Endothelial cell of umbilical vein (primary cell): ENCODE measurements at regions not wholly inside any gene's neighbourhood (a gene's known extent, or its start where the extent isn't known, plus 50 kb on each side); places are given as distances from the start of the nearest gene placed in this dataset.

ENCODE experiments used
- EZH2 ChIP-seq: IDR thresholded peaks from 2 replicates; pipeline ENCODE4 v1.6.1; 2012; ENCODE audit warnings: borderline replicate concordance, low read depth, mild to moderate bottlenecking, moderate library complexity, low read length, inconsistent platforms; ENCODE audit not compliant: severe bottlenecking
- FOS ChIP-seq: IDR thresholded peaks from 2 replicates; pipeline ENCODE4 v1.6.1; 2011; ENCODE audit warnings: mild to moderate bottlenecking, low read length, moderate library complexity, borderline replicate concordance; ENCODE audit not compliant: insufficient read depth
- GATA2 ChIP-seq: IDR thresholded peaks from 2 replicates; pipeline ENCODE4 v1.7.0; 2011; ENCODE audit warnings: low read depth, mild to moderate bottlenecking, moderate library complexity, mixed read lengths, low read length; ENCODE audit not compliant: insufficient read length, insufficient read depth
- MYC ChIP-seq: IDR thresholded peaks from one replicate; pipeline ENCODE4 v1.6.1; 2011; ENCODE audit warnings: mild to moderate bottlenecking, low read depth, low read length
- POLR2A ChIP-seq: IDR thresholded peaks from 2 replicates; pipeline ENCODE4 v1.6.1; 2012; ENCODE audit warnings: low read depth, mild to moderate bottlenecking, control low read depth, low read length
- POLR2AphosphoS5 ChIP-seq: IDR thresholded peaks from 2 replicates; pipeline ENCODE4 v1.6.1; 2012; ENCODE audit warnings: low read depth, mild to moderate bottlenecking, control low read depth, low read length, moderate library complexity; ENCODE audit not compliant: insufficient read depth
- TF ChIP-seq, protein P1 (sequence below), 2 donors: IDR thresholded peaks; 1 replicate in 1 of 2; 2 replicates in 1 of 2; pipeline ENCODE4 v1.5.1; 2011; ENCODE audit warnings: low read length in 2 of 2, mild to moderate bottlenecking in 2 of 2, moderate library complexity in 2 of 2, control low read depth in 1 of 2, inconsistent platforms in 1 of 2, low read depth in 1 of 2; ENCODE audit not compliant: insufficient read depth in 1 of 2; ENCODE audit errors: extremely low read depth in 1 of 2

DNA sequence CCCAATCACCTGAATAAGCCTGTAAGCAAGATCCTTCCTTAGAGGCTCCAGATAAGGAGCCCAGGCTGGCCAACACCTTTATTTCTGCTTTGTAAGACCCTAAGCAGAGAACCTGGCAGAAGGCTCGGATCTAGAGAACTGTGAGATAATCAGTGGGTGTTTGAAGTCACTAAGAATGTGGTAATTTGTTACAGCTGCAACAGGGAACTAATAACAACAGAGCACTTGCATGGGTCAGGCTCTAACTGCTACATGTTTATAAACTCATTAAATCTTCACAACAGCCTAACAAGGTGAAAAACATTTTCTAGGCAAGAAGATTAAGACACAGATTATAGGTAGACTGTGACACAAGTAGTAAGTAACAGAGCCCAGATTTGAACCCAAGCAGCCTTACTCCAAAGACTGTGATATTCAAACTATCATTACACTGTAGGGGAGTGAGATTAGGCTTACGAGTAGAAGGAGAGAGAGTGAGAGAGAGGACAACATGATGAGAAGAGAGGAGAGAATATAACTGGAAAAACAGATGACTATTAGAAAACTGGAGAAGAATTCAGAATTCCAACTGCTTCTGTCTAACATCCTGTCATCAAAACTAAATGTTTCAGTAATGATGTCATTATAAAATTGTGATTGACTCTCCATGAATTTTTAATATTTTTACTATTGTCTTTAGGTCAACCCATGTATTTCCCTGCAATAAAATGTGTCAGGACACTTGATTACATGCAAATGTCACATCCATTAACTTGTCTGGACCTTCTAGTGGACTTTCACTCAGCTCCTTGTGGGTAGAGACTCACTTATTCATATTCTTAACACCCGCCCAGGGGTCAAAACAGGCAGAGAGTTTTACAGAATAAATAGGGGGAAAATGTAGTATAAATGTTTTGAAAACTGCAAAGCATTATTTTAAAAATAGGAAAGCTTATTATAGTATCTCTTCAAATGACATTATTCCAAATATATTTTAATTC, 290.9 kb upstream of the RGMB start:
- TF ChIP-seq POLR2A (no peak), MYC (no peak), POLR2AphosphoS5 (no peak), GATA2 (no peak), EZH2 (no peak), FOS (no peak)
- TF ChIP-seq, protein P1, sequence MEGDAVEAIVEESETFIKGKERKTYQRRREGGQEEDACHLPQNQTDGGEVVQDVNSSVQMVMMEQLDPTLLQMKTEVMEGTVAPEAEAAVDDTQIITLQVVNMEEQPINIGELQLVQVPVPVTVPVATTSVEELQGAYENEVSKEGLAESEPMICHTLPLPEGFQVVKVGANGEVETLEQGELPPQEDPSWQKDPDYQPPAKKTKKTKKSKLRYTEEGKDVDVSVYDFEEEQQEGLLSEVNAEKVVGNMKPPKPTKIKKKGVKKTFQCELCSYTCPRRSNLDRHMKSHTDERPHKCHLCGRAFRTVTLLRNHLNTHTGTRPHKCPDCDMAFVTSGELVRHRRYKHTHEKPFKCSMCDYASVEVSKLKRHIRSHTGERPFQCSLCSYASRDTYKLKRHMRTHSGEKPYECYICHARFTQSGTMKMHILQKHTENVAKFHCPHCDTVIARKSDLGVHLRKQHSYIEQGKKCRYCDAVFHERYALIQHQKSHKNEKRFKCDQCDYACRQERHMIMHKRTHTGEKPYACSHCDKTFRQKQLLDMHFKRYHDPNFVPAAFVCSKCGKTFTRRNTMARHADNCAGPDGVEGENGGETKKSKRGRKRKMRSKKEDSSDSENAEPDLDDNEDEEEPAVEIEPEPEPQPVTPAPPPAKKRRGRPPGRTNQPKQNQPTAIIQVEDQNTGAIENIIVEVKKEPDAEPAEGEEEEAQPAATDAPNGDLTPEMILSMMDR (IDR thresholded peaks at IDR 0.05; ENCODE audit: extremely low read depth in 1 of 2, insufficient read depth in 1 of 2, low read depth in 1 of 2, low read length in 2 of 2), result no peak
